SK-N-MC (cell line): ENCODE measurements at regions not wholly inside any gene's neighbourhood (a gene's known extent, or its start where the extent isn't known, plus 50 kb on each side); places are given as distances from the start of the nearest gene placed in this dataset.

Experiments used
- FOXP2 ChIP-seq: optimal IDR thresholded peaks from 2 replicates; pipeline ENCODE3; 2011; ENCODE audit warnings: mild to moderate bottlenecking, moderate library complexity; ENCODE audit not compliant: insufficient read depth; ENCODE audit errors: extremely low read length, control extremely low read depth
- POLR2AphosphoS5 ChIP-seq: IDR thresholded peaks from 2 replicates; pipeline ENCODE4 v1.6.1; 2012; ENCODE audit warnings: mild to moderate bottlenecking, low read depth, low read length, borderline replicate concordance

DNA sequence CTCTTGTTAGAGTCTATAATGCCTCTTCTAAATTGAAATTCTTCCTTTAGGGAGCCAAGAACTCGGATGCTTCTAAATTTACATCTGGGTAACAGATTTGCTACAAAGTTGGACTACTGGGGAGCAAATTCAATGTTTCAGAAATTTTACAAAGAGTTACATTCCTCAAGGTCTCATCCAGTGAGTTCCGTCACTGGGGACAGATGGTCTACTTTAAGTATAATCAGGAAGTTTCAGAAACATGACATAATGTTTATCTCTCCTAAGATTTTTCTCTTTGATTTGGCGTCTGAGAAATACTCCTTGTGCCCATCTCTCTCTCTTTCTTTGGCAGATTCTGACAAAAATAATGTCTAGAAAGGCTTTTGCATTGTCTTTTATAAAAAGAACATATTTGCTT, 81.5 kb upstream of the MBNL2 start:
- TF ChIP-seq POLR2AphosphoS5 (no peak), FOXP2 (no peak)
